HG03097 (cell line): ENCODE measurements at regions not wholly inside any gene's neighbourhood (a gene's known extent, or its start where the extent isn't known, plus 50 kb on each side); places are given as distances from the start of the nearest gene placed in this dataset.

Experiments
- ATAC-seq: cut with Tn5 transposase; IDR thresholded peaks from one replicate; pipeline ENCODE4 v1.9.1; 2021; ENCODE audit not compliant: unreplicated experiment, low FRiP score

GRCh38 chr20:60589623-60590022 is 631.4 kb downstream of the CDH26 start:
- no peak for ATAC-seq

DNA sequence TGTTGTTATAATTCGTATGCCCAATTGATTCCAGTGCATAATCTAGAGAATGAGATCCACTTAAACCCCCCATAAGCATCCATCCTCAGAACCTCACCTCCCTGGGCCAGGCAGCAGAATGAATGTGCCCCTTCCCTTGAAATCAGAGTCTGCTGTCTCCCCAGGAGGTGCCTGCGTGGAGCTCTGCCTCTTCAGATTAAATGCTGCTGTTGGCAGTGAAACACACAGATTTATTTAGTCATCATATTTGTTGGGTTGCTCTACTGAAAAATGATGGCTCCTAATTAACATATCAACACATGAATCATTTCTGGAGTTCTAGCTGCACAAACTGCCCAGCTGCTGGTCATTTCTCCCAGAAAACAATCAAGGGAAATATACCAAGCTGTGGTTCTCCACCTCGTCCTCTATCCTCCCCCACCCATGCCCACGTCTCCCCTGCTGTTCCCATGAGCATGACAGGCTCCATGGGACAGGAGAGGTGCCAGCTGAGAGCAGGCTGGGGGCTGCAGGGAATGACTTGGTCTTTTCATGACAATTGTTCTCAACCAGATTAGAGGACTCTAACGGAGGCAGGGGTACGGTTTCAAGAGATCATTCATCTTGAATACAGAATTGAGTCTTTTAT is 633.1 kb downstream of the CDH26 start:
- ATAC-seq, result no peak

- ATAC-seq, result no peak
These were observed 640.3 kb downstream of the CDH26 start for GRCh38 chr20:60598528-60598927.

DNA sequence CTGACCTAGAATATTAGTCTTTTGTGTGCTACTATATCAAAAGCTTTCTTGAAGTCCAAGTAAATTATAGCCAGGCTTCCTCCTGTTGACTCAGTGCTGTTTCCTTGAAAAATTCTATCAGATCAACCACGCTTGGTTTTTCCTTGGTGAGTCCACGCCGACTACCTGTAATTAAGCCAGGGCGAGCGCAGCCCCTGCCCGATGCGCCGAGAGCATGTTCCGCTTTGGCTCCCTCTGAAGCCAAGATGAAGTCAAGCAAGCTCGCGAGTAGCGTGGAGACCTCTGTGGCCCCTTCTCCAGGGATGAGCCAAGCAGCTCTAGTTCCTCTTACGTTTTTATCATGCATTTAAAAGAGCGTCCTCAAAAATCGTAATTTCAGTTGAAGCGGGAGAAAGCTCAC is 641.2 kb downstream of the CDH26 start:
- ATAC-seq, result no peak

GRCh38 chr20:60600036-60600435 is 641.8 kb downstream of the CDH26 start:
- ATAC-seq, result no peak

DNA sequence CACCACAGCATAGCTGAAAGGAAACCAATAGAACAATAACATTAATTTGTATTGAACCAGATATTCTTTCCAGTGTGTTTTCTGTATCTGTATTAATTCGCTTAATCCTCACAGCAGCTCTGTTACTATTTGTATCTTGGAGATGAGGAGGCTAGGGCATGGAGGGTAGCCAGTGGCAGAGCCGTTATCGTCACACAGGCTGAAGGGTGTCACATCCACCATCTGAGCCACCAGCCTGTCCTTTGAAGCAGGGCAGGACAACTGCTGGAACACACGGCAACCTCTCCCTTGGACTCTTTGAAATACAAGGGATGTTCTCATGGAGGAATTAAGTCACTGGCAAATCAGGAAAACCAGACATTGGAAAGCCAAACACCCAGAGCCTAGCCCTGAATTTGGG is 628.0 kb upstream of the CDH4 start:
- ATAC-seq, result no peak

GRCh38 chr20:60627751-60628565 is 624.1 kb upstream of the CDH4 start:
- no peak for ATAC-seq

DNA sequence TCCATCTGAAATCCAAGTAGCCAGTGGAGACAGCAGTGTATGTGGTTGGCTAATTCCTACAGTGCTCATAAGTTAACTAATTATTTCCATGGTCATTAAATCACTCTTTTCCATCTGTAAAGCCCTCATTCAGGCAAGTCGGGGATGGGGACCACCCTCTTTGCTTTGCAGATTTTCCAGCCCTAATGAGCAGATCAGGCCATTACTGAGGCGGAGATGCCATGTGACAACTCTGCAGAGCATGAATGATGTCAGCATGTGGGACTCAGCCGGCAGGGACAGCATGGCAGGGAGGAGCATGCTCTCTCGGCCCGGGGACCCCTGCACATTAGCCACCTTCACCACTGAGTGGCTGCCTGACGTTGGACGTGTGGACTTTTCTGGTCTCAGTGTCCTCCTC is 623.3 kb upstream of the CDH4 start:
- no peak for ATAC-seq

DNA sequence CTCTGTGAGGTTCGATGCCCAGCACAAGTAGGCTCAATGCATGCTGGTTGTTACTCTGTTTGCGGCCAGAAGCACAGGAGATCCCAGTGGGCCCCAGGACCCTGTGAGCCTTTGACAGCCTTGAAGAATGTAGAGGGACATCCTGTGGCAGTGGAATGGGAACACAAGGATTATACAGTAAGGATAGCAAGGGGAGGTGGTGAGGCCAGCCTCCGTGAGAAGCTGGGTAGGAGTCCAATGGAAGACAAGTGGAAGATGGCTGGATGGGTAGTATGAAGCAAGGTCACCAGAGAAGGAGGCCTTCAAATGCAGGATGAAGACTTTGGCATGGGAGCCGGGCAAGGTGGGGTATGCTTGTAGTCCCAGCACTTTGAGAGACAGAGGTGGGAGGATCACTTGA is 622.9 kb upstream of the CDH4 start:
- no peak for ATAC-seq

DNA sequence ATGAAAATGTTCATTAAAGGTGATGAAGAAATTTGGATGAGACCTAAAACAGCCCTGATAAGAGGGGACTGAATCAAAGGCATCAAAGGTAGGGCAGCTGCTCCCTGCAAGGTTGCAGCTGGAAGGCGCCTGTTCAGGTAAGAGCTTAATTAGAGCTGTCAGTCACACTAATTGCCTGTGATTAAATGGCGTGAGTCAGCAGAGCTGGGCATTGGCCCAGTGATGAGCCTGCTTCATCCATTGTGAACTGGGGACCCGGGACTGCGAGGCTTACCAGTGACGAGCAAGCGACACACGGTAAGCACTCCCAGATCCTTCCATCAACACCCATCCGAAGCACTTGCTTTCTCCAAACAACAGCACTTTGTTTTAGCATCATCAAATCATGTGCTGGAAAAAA is 621.5 kb upstream of the CDH4 start:
- no peak for ATAC-seq

- ATAC-seq, result no peak
These were observed 620.3 kb upstream of the CDH4 start for GRCh38 chr20:60631585-60632287.

GRCh38 chr20:60632391-60633262 is 619.4 kb upstream of the CDH4 start:
- no peak for ATAC-seq

GRCh38 chr20:60634491-60635172 is 617.4 kb upstream of the CDH4 start:
- ATAC-seq, result no peak

GRCh38 chr20:60636417-60636816 is 615.6 kb upstream of the CDH4 start:
- ATAC-seq, result no peak

DNA sequence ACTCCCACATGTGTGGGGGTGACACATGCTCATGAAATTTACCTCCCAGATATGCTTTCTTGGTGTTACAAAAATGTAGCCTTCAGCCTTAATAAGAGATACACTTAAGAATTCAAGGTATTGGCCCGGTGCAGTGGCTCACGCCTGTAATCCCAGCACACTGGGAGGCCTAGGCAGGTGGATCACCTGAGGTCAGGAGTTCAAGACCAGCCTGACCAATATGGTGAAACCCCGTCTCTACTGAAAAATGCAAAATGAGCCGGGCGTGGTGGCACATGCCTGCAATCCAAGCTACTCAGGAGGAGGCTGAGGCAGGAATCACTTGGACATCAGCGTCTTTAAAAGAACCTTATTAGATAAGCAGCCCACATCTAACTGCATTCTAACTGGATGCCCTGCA is 614.3 kb upstream of the CDH4 start:
- ATAC-seq, result no peak

DNA sequence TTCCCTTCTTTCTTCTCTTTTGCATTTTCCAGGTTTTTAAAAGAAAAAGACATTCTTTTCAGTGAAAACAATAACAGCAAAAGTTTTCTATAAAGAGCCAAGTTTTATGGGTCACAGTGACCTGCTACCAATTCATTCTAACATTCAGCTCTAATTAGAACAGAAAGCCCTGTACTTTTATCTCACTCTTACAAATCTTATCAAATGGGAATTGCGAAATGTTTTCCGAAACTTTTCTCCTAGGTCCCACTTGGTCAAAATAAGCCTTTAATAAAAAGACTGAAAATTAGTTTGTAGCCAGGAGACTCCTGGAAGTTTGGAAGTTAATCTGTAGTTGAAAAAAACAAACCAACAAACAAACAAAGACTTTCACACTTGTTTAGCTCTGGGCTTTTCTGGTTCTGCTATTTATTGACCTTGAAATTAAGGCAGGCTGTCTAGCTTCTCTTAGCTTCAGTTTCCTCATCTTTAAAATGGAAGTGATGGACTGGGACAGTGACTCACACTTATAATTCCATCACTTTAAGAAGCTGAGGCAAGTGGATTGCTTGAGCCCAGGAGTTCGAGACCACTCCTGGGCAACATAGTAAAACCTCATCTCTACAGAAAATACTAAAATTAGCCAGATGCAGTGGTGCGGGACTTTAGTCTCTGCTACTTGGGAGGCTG is 613.5 kb upstream of the CDH4 start:
- ATAC-seq, result no peak

- no peak for ATAC-seq
These were observed 610.1 kb upstream of the CDH4 start for GRCh38 chr20:60641879-60642447.

DNA sequence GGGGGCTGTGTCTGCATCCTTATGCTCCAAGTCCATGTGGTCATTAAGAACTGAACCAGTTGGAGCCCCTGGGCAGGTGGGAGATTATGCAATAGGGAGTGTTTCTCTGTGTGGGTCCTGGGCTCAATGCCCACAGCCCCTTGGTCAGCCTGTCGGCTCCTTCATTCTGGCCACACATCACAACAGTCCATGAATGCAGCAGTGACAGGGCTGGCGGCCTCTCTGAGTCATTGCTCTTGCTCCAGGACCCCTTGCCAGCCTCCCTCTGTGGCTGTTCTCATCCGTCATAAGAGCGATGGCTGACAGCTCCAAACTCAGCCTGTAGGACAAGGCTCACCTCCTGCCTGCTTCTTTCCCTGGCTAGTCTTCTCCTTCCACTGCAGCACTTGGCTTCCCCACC is 609.5 kb upstream of the CDH4 start:
- no peak for ATAC-seq

GRCh38 chr20:60648556-60648955 is 603.5 kb upstream of the CDH4 start:
- ATAC-seq, result no peak
